HUES48 (cell line): ENCODE measurements at regions not wholly inside any gene's neighbourhood (a gene's known extent, or its start where the extent isn't known, plus 50 kb on each side); places are given as distances from the start of the nearest gene placed in this dataset.

Source experiments
- H3K27ac ChIP-seq: one replicate; pipeline ENCODE4 v1.7.0; 2013; ENCODE audit warnings: low read depth, low read length, inconsistent platforms
- H3K27me3 ChIP-seq: 2 replicates; pipeline ENCODE4 v1.6.1; 2013; ENCODE audit warnings: mild to moderate bottlenecking, low read length; ENCODE audit not compliant: control insufficient read depth, insufficient read depth
- H3K36me3 ChIP-seq: 2 replicates; pipeline ENCODE4 v1.6.1; 2013; ENCODE audit warnings: low read length; ENCODE audit not compliant: control insufficient read depth, insufficient read depth
- H3K4me1 ChIP-seq: 2 replicates; pipeline ENCODE4 v1.6.1; 2013; ENCODE audit warnings: mild to moderate bottlenecking, low read length; ENCODE audit not compliant: control insufficient read depth, insufficient read depth
- H3K4me3 ChIP-seq: 2 replicates; pipeline ENCODE4 v1.5.1; 2013; ENCODE audit warnings: mild to moderate bottlenecking, low read depth, low read length
- H3K9ac ChIP-seq: 2 replicates; pipeline ENCODE4 v1.6.1; 2013; ENCODE audit warnings: mild to moderate bottlenecking, low read depth, low read length, moderate library complexity
- H3K9me3 ChIP-seq: 2 replicates; pipeline ENCODE4 v1.6.1; 2013; ENCODE audit warnings: low read length; ENCODE audit not compliant: control insufficient read depth, insufficient read depth

GRCh38 chr15:66625974-66626373, 60.2 kb upstream of the LCTL start:
- H3K27ac ChIP-seq = no peak overlapping the region
- H3K4me3 ChIP-seq = no peak overlapping the region
- peaks cover 11% of the 10 kb centered on the region; the same call in 1 of the 2 replicates for H3K27me3 ChIP-seq
- H3K9ac ChIP-seq = no peak overlapping the region
- H3K9me3 ChIP-seq = no peaks in the 10 kb centered on the region
- H3K4me1 ChIP-seq = peaks cover 45% of the 10 kb centered on the region
- no peaks in the 10 kb centered on the region for H3K36me3 ChIP-seq

GRCh38 chr15:66628976-66629723, 63.4 kb upstream of the LCTL start:
- no peaks in the 10 kb centered on the region for H3K9me3 ChIP-seq
- H3K27me3 ChIP-seq = no peaks in the 10 kb centered on the region
- no peak overlapping the region for H3K4me3 ChIP-seq
- no peak overlapping the region for H3K27ac ChIP-seq
- H3K9ac ChIP-seq = no peak overlapping the region
- peaks cover 46% of the 10 kb centered on the region for H3K4me1 ChIP-seq
- H3K36me3 ChIP-seq = no peaks in the 10 kb centered on the region

- Histone ChIP-seq H3K4me3 (no peak overlapping the region), H3K9ac (no peak overlapping the region), H3K27ac (no peak overlapping the region), H3K36me3 (no peaks in the 10 kb centered on the region), H3K27me3 (no peaks in the 10 kb centered on the region), H3K9me3 (no peaks in the 10 kb centered on the region), H3K4me1 (peaks cover 46% of the 10 kb centered on the region)
Measured at GRCh38 chr15:66629817-66630576, 64.2 kb upstream of the LCTL start.

- Histone ChIP-seq H3K9ac (no peak overlapping the region), H3K27ac (no peak overlapping the region), H3K36me3 (no peaks in the 10 kb centered on the region), H3K4me3 (no peak overlapping the region), H3K9me3 (no peaks in the 10 kb centered on the region), H3K27me3 (no peaks in the 10 kb centered on the region), H3K4me1 (peaks cover 41% of the 10 kb centered on the region)
Measured at GRCh38 chr15:66630801-66631351, 65.1 kb upstream of the LCTL start.

GRCh38 chr15:66631616-66632263, 65.9 kb upstream of the LCTL start:
- H3K9ac ChIP-seq = no peak overlapping the region
- no peaks in the 10 kb centered on the region for H3K36me3 ChIP-seq
- no peaks in the 10 kb centered on the region for H3K27me3 ChIP-seq
- H3K4me3 ChIP-seq = no peak overlapping the region
- peaks cover 39% of the 10 kb centered on the region for H3K4me1 ChIP-seq
- no peak overlapping the region for H3K27ac ChIP-seq
- H3K9me3 ChIP-seq = no peaks in the 10 kb centered on the region

GRCh38 chr15:66633041-66633937, 67.5 kb upstream of the LCTL start:
- Histone ChIP-seq H3K4me3 (no peak overlapping the region), H3K4me1 (peaks cover 39% of the 10 kb centered on the region), H3K9me3 (no peaks in the 10 kb centered on the region), H3K27me3 (no peaks in the 10 kb centered on the region), H3K36me3 (no peaks in the 10 kb centered on the region), H3K9ac (no peak overlapping the region), H3K27ac (no peak overlapping the region)

- H3K27ac ChIP-seq = no peak overlapping the region
- peaks cover 33% of the 10 kb centered on the region for H3K4me1 ChIP-seq
- no peak overlapping the region for H3K4me3 ChIP-seq
- H3K36me3 ChIP-seq = no peaks in the 10 kb centered on the region
- H3K9me3 ChIP-seq = no peaks in the 10 kb centered on the region
- H3K9ac ChIP-seq = no peak overlapping the region
- H3K27me3 ChIP-seq = no peaks in the 10 kb centered on the region
Measured at GRCh38 chr15:66633938-66634250, 68.1 kb upstream of the LCTL start.

GRCh38 chr15:66634540-66634939, 67.5 kb upstream of the SMAD6 start:
- Histone ChIP-seq H3K9ac (no peak overlapping the region), H3K27me3 (no peaks in the 10 kb centered on the region), H3K36me3 (no peaks in the 10 kb centered on the region), H3K9me3 (no peaks in the 10 kb centered on the region), H3K4me3 (no peak overlapping the region), H3K27ac (no peak overlapping the region), H3K4me1 (peaks cover 29% of the 10 kb centered on the region)

GRCh38 chr15:66635006-66635405, 67.0 kb upstream of the SMAD6 start:
- no peak overlapping the region for H3K27ac ChIP-seq
- H3K9me3 ChIP-seq = no peaks in the 10 kb centered on the region
- no peak overlapping the region for H3K4me3 ChIP-seq
- no peaks in the 10 kb centered on the region for H3K27me3 ChIP-seq
- no peak overlapping the region for H3K9ac ChIP-seq
- H3K4me1 ChIP-seq = peaks cover 25% of the 10 kb centered on the region; the same call in 1 of the 2 replicates
- H3K36me3 ChIP-seq = no peaks in the 10 kb centered on the region

GRCh38 chr15:66635817-66636216, 66.2 kb upstream of the SMAD6 start:
- Histone ChIP-seq H3K36me3 (no peaks in the 10 kb centered on the region), H3K27ac (no peak overlapping the region), H3K4me1 (peaks cover 19% of the 10 kb centered on the region; the same call in 1 of the 2 replicates), H3K9me3 (no peaks in the 10 kb centered on the region), H3K27me3 (no peaks in the 10 kb centered on the region), H3K4me3 (no peak overlapping the region), H3K9ac (no peak overlapping the region)
